Cardiac muscle cell (in vitro differentiated cells and primary cell): ENCODE measurements at regions not wholly inside any gene's neighbourhood (a gene's known extent, or its start where the extent isn't known, plus 50 kb on each side); places are given as distances from the start of the nearest gene placed in this dataset.

ENCODE experiments used
- DNase-seq, 2 donors: peaks; one replicate each; pipeline versions ENCODE4 v3.0.0 to v3.0.0-alpha.2; 2010 to 2017; ENCODE audit warnings: low read depth in 1 of 2, low spot score in 1 of 2
- H3K27ac ChIP-seq: fragments of 200-600 bp; sonication (generic); 2 replicates; pipeline ENCODE4 v1.5.1; 2016
- H3K27me3 ChIP-seq: fragments of 200-600 bp; sonication (generic); 2 replicates; pipeline ENCODE4 v1.6.0; 2016; ENCODE audit warnings: control low read depth
- H3K36me3 ChIP-seq: fragments of 200-600 bp; sonication (generic); 2 replicates; pipeline ENCODE4 v1.5.1; 2016; ENCODE audit warnings: control low read depth
- H3K4me1 ChIP-seq: fragments of 200-600 bp; sonication (generic); 2 replicates; pipeline ENCODE4 v1.8.1; 2017; ENCODE audit warnings: low read depth, mild to moderate bottlenecking, mixed run types
- H3K4me3 ChIP-seq: fragments of 200-600 bp; sonication (generic); 2 replicates; pipeline ENCODE4 v1.5.1; 2016; ENCODE audit warnings: mild to moderate bottlenecking
- H3K9me3 ChIP-seq: fragments of 200-600 bp; sonication (generic); 2 replicates; pipeline ENCODE4 v1.5.1; 2017; ENCODE audit warnings: low read depth, mild to moderate bottlenecking, control low read depth
- TF ChIP-seq, protein P1 (sequence below): IDR thresholded peaks from 2 replicates; pipeline ENCODE4 v1.5.1; 2012; ENCODE audit warnings: low read depth, mild to moderate bottlenecking, low read length

DNA sequence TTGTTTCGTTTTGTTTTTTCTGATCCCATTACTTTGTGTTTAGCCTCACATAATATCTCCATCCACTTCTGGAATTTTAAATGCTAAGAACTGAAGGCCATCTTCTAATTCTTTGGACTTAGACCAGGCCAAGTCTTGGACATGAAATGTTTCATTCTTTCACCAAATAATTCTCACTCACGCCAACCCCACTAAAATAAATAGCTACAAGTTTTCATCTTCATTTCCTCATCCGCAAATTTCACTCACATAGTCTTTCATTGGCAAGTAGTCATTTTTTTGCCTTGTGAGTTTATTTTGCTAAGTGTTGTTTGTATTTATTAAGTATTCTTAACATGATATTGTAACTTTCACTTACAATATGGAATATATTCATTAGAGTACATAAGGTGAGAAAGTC is 1188.6 kb upstream of the SEMA6A start:
- no peak for DNase-seq
- Histone ChIP-seq H3K27ac (no peak overlapping the region), H3K4me1 (no peaks in the 10 kb centered on the region), H3K27me3 (no peaks in the 10 kb centered on the region), H3K4me3 (no peak overlapping the region), H3K9me3 (no peaks in the 10 kb centered on the region), H3K36me3 (no peaks in the 10 kb centered on the region)
- TF ChIP-seq, protein P1, sequence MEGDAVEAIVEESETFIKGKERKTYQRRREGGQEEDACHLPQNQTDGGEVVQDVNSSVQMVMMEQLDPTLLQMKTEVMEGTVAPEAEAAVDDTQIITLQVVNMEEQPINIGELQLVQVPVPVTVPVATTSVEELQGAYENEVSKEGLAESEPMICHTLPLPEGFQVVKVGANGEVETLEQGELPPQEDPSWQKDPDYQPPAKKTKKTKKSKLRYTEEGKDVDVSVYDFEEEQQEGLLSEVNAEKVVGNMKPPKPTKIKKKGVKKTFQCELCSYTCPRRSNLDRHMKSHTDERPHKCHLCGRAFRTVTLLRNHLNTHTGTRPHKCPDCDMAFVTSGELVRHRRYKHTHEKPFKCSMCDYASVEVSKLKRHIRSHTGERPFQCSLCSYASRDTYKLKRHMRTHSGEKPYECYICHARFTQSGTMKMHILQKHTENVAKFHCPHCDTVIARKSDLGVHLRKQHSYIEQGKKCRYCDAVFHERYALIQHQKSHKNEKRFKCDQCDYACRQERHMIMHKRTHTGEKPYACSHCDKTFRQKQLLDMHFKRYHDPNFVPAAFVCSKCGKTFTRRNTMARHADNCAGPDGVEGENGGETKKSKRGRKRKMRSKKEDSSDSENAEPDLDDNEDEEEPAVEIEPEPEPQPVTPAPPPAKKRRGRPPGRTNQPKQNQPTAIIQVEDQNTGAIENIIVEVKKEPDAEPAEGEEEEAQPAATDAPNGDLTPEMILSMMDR = no peak

DNA sequence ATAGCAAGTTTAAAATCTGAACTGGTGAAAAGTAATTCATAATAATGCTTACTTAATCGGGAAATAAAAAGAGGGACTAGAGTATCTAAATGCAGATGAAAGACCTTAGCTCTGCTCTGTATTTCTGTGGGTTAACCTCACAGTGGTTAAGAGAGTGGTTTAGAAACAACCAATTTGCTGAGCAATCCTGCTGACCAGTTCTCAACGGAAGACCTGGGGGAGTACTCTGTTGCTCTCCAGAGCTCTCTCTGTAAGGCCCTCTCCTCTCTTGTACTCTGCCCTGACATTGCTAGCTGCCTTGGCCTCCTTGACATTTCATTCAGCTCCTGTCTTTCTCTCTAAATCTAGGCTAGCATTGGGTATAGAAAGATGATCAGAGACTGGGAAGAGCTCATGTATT is 1186.6 kb upstream of the SEMA6A start:
- Histone ChIP-seq H3K9me3 (no peaks in the 10 kb centered on the region), H3K27me3 (no peaks in the 10 kb centered on the region), H3K36me3 (no peaks in the 10 kb centered on the region), H3K27ac (no peak overlapping the region), H3K4me1 (no peaks in the 10 kb centered on the region), H3K4me3 (no peak overlapping the region)
- TF ChIP-seq, protein P1 = no peak
- DNase-seq = peak in 1 of 2 donors; percentile 3

DNA sequence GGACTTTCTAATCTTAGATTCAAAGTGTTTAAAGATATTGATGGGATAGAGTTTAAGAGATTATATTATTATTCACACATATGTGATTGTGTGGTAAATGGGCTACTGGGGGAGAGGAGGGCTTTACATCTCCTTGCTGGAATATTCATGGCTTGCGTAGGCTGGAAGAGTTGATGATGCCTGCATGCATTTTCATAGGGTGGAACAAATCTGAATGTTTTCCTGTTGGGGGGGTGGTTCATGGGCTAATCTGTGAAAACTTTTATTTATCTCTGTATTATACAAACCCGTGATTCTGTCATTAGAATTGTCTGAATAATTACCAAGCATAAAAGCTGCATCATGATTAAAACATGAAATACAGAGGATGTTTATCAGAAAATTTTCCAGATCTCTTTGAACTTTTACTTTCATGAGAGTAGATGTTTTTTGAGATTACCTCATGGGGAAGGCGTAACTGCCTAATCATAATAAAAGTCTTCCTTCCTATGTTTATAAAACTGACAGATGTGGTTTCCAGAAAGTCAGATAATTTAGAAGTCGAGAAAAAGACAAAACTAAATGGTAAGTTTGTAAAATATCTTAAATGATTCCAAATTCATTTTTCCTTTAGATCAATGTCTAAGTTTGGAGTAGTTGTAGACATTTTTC is 1185.4 kb upstream of the SEMA6A start:
- Histone ChIP-seq H3K9me3 (no peaks in the 10 kb centered on the region), H3K36me3 (no peaks in the 10 kb centered on the region), H3K27ac (no peak overlapping the region), H3K4me3 (no peak overlapping the region), H3K27me3 (no peaks in the 10 kb centered on the region), H3K4me1 (no peaks in the 10 kb centered on the region)
- DNase-seq = no peak
- TF ChIP-seq, protein P1 = no peak

DNA sequence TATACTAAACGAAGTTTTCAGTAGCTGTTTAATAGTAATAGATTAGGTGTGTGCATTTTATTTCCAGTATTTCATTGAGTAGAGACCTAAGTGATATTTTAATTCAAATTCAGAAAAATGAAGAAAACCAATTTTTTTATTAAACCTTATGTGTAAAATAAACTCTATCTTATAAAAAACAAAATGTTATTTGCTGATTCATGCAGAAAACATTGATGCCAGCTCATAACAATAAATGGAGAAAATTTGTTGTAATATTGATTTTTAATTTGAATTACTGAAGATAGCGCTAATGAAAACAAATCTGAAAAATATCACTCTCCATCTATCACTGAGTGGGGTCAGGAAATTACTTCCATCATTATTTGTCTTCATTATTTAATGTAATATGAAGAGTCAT is 1177.8 kb upstream of the SEMA6A start:
- Histone ChIP-seq H3K4me1 (no peaks in the 10 kb centered on the region), H3K4me3 (no peak overlapping the region)

DNA sequence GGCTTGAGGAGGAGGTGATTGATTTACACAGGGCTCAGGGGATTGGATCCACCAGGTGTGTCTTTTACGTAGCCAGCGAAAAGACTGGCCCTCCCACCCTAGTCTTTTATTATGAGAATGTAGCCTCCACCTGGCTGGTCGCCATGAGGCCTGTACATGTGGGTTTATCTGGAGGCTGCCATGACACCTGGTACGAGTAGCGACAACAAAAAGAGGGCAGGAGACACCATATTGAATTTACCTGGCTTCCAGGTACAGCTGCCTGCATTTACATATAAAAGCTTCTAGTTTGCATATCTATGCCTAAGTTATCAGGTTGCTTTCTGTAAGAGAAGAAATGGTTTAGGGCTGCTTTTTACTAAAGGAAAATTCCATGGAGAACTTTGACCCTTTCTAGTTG is 1173.7 kb upstream of the SEMA6A start:
- Histone ChIP-seq H3K9me3 (no peaks in the 10 kb centered on the region), H3K27ac (no peak overlapping the region), H3K4me3 (no peak overlapping the region), H3K36me3 (no peaks in the 10 kb centered on the region), H3K27me3 (no peaks in the 10 kb centered on the region), H3K4me1 (no peaks in the 10 kb centered on the region)
- DNase-seq = no peak
- TF ChIP-seq, protein P1 = no peak

More for the DNA sequence above, 1177.8 kb upstream of the SEMA6A start:
- no peak for DNase-seq
- no peak overlapping the region for H3K27ac ChIP-seq
- H3K36me3 ChIP-seq = no peaks in the 10 kb centered on the region
- H3K9me3 ChIP-seq = no peaks in the 10 kb centered on the region
- TF ChIP-seq, protein P1 = no peak
- H3K27me3 ChIP-seq = no peaks in the 10 kb centered on the region

DNA sequence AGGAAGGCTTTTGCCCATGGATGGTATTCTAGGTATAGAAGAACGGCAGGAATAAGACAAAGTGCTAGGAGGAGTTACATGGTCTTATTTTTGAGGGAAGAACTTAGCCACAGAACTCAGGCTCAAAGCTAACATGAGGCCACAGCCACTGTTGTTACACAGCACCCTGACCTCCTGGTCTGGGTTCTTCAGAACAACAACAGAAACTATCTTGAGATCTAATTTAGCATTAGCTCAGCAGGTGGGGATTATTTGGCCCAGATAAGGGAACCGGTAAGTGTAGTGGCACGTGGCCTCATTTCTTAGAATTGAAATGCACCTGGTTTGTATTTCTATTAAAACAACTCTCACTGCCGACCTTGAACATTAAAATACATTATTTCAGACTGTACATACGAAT is 1168.7 kb upstream of the SEMA6A start:
- DNase-seq = no peak
- Histone ChIP-seq H3K27me3 (no peaks in the 10 kb centered on the region), H3K9me3 (no peaks in the 10 kb centered on the region), H3K36me3 (no peaks in the 10 kb centered on the region), H3K4me1 (no peaks in the 10 kb centered on the region), H3K4me3 (no peak overlapping the region), H3K27ac (no peak overlapping the region)
- TF ChIP-seq, protein P1 = no peak
